Heart left ventricle (tissue), 13 donors: ENCODE measurements at regions not wholly inside any gene's neighbourhood (a gene's known extent, or its start where the extent isn't known, plus 50 kb on each side); places are given as distances from the start of the nearest gene placed in this dataset.

Source experiments
- CTCF ChIP-seq, 12 donors: fragments of 200-600 bp; sonication (generic) in 4 of 12; IDR thresholded peaks; one replicate each; pipeline versions ENCODE4 v1.5.0 to v1.8.0; 2018 to 2022; ENCODE audit warnings: antibody characterized with exemption in 12 of 12, mild to moderate bottlenecking in 5 of 12
- POLR2A ChIP-seq, 2 donors: fragments of 450-650 bp; IDR thresholded peaks; one replicate each; pipeline ENCODE4 v1.6.1; 2017; ENCODE audit warnings: antibody characterized with exemption in 2 of 2, mild to moderate bottlenecking in 2 of 2, moderate library complexity in 2 of 2
- donor health status: ischemic (EF 13 %, LVEDD 7.1; RV severe dilation, severe dysfunction).
- donor health status: DM: no; HTN: yes; CAD: no.
- donor health status: DM: no; HTN: no; CAD: no.
- donor health status: ischemic (EF 25% LVEDD 6.9; RV normal size, moderate dysfunction).
- donor health status: ischemic (EF 25% LVEDD 5.7; RV mildly dilated, moderate dysfunction).
- donor health status: ischemic (EF 35%, LVEDD 5.7; RV mildly dilated, moderate dysfunction).
- donor health status: nonischemic (EF 11% LVEDD 7.7; RV severe dilation, severe dysfunction).
- donor health status: DM: yes; HTN: yes; CAD: no.
- donor health status: PGD.
- donor health status: ischemic (EF 29% LVEDD 5.4; RV normal size, mild dysfunction).
- donor health status: nonischemic (EF 23%, LVEDD 6.1; RV moderate dilation, normal function).

- no peak for TF ChIP-seq CTCF (IDR thresholded peaks at IDR 0.05)
- TF ChIP-seq POLR2A (IDR thresholded peaks at IDR 0.05), result no peak
Measured at GRCh38 chr6:25137916-25138232, 141.3 kb upstream of the CARMIL1 start.
